ENCODE measurements at regions not wholly inside any gene's neighbourhood (a gene's known extent, or its start where the extent isn't known, plus 50 kb on each side); places are given as distances from the start of the nearest gene placed in this dataset.
A peak's percentile ranks its signal among the peaks of the same experiment; 100 is the strongest.

GRCh38 chr4:32148111-32148666 is 1428.0 kb downstream of the PCDH7 start:
- intact Hi-C loops (cut with micrococcal nuclease; ENCODE audit: unreplicated experiment): loop anchor here (10.0 kb wide), 1 partner anchor 277 kb away; no protein-coding TSS in a partner anchor
- TF ChIP-seq, protein P1, sequence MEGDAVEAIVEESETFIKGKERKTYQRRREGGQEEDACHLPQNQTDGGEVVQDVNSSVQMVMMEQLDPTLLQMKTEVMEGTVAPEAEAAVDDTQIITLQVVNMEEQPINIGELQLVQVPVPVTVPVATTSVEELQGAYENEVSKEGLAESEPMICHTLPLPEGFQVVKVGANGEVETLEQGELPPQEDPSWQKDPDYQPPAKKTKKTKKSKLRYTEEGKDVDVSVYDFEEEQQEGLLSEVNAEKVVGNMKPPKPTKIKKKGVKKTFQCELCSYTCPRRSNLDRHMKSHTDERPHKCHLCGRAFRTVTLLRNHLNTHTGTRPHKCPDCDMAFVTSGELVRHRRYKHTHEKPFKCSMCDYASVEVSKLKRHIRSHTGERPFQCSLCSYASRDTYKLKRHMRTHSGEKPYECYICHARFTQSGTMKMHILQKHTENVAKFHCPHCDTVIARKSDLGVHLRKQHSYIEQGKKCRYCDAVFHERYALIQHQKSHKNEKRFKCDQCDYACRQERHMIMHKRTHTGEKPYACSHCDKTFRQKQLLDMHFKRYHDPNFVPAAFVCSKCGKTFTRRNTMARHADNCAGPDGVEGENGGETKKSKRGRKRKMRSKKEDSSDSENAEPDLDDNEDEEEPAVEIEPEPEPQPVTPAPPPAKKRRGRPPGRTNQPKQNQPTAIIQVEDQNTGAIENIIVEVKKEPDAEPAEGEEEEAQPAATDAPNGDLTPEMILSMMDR (conservative IDR thresholded peaks at IDR 0.05; ENCODE audit: low read depth, low read length): no peak
- no peak for TF ChIP-seq EZH2 (IDR thresholded peaks at IDR 0.05; ENCODE audit: borderline replicate concordance, low read depth, low read length, poor library complexity, severe bottlenecking)
- Histone ChIP-seq H3K4me1 (ENCODE audit: insufficient read depth, low read length, poor library complexity, severe bottlenecking) (peaks cover 13% of the 10 kb centered on the region), H3K36me3 (ENCODE audit: insufficient read depth, low read length, poor library complexity, severe bottlenecking) (no peaks in the 10 kb centered on the region), H3K9me3 (ENCODE audit: low read depth, low read length, poor library complexity, severe bottlenecking) (no peaks in the 10 kb centered on the region), H3K27ac (ENCODE audit: low read depth, low read length, poor library complexity, severe bottlenecking) (no peak overlapping the region), H3K4me3 (ENCODE audit: low read depth, low read length, poor library complexity, severe bottlenecking) (no peak overlapping the region), H3K27me3 (replicated peaks; ENCODE audit: insufficient read depth, low read depth, low read length, poor library complexity) (no peaks in the 10 kb centered on the region)
- CTCF ChIA-PET: no interaction called here
- DNase-seq (ENCODE audit: low spot score): peak; percentile 78
- BruUV-seq (replicated peaks): no TSS peak
- POLR2A ChIA-PET (ENCODE audit: low non-redundant PET): no interaction called here

DNA sequence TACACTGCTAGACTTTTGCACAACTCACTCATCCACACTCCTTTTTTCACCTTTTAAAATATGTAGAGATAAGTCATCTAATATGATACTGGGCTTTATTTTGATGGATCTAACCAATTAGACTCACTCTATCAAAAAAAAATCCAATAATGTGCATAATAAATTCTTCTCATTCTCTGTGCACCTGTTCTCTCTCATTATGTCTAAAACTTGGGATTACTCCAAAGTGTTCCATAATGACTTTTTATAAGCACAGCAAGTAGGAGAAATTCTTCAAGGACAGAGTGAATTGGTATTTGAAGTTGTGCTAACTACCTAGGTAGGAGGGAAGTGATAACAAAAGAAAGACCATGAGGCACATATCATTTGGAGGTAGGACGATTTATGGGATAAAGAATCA is 1438.8 kb downstream of the PCDH7 start:
- no peak for DNase-seq (ENCODE audit: low spot score)
- POLR2A ChIA-PET (ENCODE audit: low non-redundant PET): no interaction called here
- BruUV-seq (replicated peaks): no TSS peak
- intact Hi-C loops (cut with micrococcal nuclease; ENCODE audit: unreplicated experiment): no loop called here
- no peaks in the 10 kb centered on the region for H3K27me3 ChIP-seq (replicated peaks; ENCODE audit: insufficient read depth, low read depth, low read length, poor library complexity)
- H3K4me1 ChIP-seq (ENCODE audit: insufficient read depth, low read length, poor library complexity, severe bottlenecking): no peaks in the 10 kb centered on the region
- H3K4me3 ChIP-seq (ENCODE audit: low read depth, low read length, poor library complexity, severe bottlenecking): no peak overlapping the region
- no peak overlapping the region for H3K27ac ChIP-seq (ENCODE audit: low read depth, low read length, poor library complexity, severe bottlenecking)
- no peaks in the 10 kb centered on the region for H3K36me3 ChIP-seq (ENCODE audit: insufficient read depth, low read length, poor library complexity, severe bottlenecking)
- H3K9me3 ChIP-seq (ENCODE audit: low read depth, low read length, poor library complexity, severe bottlenecking): no peaks in the 10 kb centered on the region
- TF ChIP-seq, protein P1 (conservative IDR thresholded peaks at IDR 0.05; ENCODE audit: low read depth, low read length): no peak
- TF ChIP-seq EZH2 (IDR thresholded peaks at IDR 0.05; ENCODE audit: borderline replicate concordance, low read depth, low read length, poor library complexity, severe bottlenecking): no peak
- CTCF ChIA-PET: no interaction called here

DNA sequence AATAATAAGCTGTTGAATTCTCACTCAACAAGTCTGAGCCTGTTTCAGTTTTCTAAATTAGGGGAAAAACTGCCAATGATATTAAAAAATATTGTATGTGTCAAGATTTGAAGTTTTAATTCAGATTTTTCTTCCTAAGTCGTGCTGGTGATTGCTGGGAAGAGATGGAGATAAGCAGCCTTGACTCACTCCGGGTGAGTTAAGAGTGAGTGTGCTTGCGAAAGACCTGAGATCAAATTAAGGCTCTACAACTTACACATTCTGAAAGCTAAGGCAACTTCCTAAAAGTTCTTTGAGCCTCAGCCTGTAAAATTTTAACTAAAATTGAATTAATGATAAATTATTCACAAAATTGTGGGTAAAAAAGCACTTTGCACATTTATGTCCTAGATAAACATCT is 1441.2 kb downstream of the PCDH7 start:
- DNase-seq (ENCODE audit: low spot score): peak; percentile 26
- POLR2A ChIA-PET (ENCODE audit: low non-redundant PET): no interaction called here
- CTCF ChIA-PET: no interaction called here
- H3K4me1 ChIP-seq (ENCODE audit: insufficient read depth, low read length, poor library complexity, severe bottlenecking): no peaks in the 10 kb centered on the region
- no peaks in the 10 kb centered on the region for H3K9me3 ChIP-seq (ENCODE audit: low read depth, low read length, poor library complexity, severe bottlenecking)
- BruUV-seq (replicated peaks): no TSS peak
- no peak overlapping the region for H3K27ac ChIP-seq (ENCODE audit: low read depth, low read length, poor library complexity, severe bottlenecking)
- H3K36me3 ChIP-seq (ENCODE audit: insufficient read depth, low read length, poor library complexity, severe bottlenecking): no peaks in the 10 kb centered on the region
- no peak for TF ChIP-seq EZH2 (IDR thresholded peaks at IDR 0.05; ENCODE audit: borderline replicate concordance, low read depth, low read length, poor library complexity, severe bottlenecking)
- TF ChIP-seq, protein P1 (conservative IDR thresholded peaks at IDR 0.05; ENCODE audit: low read depth, low read length): no peak
- no peak overlapping the region for H3K4me3 ChIP-seq (ENCODE audit: low read depth, low read length, poor library complexity, severe bottlenecking)
- H3K27me3 ChIP-seq (replicated peaks; ENCODE audit: insufficient read depth, low read depth, low read length, poor library complexity): no peaks in the 10 kb centered on the region
- intact Hi-C loops (cut with micrococcal nuclease; ENCODE audit: unreplicated experiment): no loop called here
